ENCODE measurements at regions not wholly inside any gene's neighbourhood (a gene's known extent, or its start where the extent isn't known, plus 50 kb on each side); places are given as distances from the start of the nearest gene placed in this dataset.

DNA sequence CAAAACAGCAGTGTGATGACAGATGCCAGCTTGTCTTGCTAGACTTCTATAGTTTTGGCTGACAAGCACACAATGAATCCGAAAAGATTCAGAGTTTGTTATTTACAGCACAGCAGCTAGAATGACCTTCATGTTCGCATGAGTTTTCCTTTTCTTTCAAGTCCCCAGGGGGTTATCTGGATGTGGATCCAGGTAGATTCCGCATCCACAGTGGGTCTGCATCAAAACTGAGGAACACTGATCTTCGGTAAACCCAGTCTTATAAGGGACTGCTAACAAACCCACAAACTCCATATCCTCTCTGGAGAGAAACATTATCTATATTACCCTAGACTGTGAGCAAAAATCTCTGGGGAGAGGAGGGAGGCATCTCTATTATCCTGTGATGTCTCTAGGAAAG lies 69.0 kb upstream of the DEPDC1 start:
- TF ChIP-seq POLR2AphosphoS5 (IDR thresholded peaks at IDR 0.05) (no peak), POLR2A (IDR thresholded peaks at IDR 0.05) (no peak), CTCF (IDR thresholded peaks at IDR 0.05) (no peak)
